ENCODE measurements at regions not wholly inside any gene's neighbourhood (a gene's known extent, or its start where the extent isn't known, plus 50 kb on each side); places are given as distances from the start of the nearest gene placed in this dataset.
"Not testable (repeated sequence)": the region's sequence is repeated elsewhere in the genome, so short reads cannot be mapped to it uniquely, and the experiment has no call there.

- DNase-seq: no peak
These were observed 76.7 kb upstream of the RUBCNL start for GRCh38 chr13:46463719-46464118.

DNA sequence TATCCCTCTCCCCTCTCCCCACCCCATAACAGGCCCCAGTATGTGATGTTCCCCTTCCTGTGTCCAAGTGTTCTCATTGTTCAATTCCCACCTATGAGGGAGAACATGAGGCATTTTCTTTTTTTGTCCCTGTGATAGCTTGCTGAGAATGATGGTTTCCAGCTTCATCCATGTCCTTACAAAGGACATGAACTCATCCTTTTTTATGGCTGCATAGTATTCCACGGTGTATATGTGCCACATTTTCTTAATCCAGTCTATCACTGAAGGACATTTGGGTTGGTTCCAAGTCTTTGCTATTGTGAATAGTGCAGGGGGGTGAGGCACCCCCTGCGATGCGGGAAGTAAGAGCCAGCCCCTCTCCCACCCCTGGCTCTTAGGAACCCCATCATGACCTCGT lies 73.2 kb upstream of the RUBCNL start:
- DNase-seq: not testable (repeated sequence)

DNA sequence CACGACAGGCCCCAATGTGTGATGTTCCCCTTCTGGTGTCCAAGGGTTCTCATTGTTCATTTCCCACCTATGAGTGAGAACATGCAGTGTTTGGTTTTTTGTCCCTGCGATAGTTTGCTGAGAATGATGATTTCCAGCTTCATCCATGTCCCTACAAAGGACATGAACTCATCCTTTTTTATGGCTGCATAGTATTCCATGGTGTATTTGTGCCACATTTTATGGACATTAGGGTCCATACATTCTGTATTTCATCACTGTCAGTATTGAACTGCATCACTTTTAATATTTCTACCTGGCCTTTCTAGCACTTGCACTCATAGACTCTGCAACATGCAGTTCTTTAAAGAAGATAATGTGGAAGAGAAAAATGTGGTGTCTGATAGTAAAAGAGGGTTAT lies 70.2 kb upstream of the RUBCNL start:
- DNase-seq: not testable (repeated sequence)

GRCh38 chr13:46455924-46456323 lies 68.9 kb upstream of the RUBCNL start:
- DNase-seq: peak; percentile 56

DNA sequence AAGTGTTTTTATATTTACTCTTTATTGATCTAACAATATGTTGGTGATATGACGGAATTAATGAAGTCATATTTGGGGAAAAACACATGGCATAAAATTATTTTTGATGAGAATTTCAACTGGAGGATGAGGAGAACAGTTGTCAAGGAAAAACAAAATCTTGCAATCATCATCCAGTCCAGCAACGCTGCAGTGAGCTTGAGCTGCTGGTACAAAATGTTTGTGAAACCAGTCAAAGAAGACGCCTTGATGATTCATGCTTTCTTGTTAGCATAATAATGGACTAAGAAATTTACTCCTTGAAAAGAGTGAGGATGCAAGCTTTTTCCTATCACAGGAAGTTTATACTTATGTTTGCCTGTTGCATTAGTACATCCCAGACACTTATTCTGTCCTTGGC lies 64.1 kb upstream of the RUBCNL start:
- not testable (repeated sequence) for DNase-seq

- DNase-seq: not testable (repeated sequence)
These were observed 62.9 kb upstream of the RUBCNL start for GRCh38 chr13:46449949-46450348.

GRCh38 chr13:46448148-46448547 lies 61.1 kb upstream of the RUBCNL start:
- not testable (repeated sequence) for DNase-seq

- DNase-seq: not testable (repeated sequence)
These were observed 50.9 kb upstream of the RUBCNL start for GRCh38 chr13:46437808-46438404.
